GM19467 (cell line): ENCODE measurements at regions not wholly inside any gene's neighbourhood (a gene's known extent, or its start where the extent isn't known, plus 50 kb on each side); places are given as distances from the start of the nearest gene placed in this dataset.
"Not testable (repeated sequence)": the region's sequence is repeated elsewhere in the genome, so short reads cannot be mapped to it uniquely, and the experiment has no call there.

ENCODE experiments used
- ATAC-seq: cut with Tn5 transposase; IDR thresholded peaks from one replicate; pipeline ENCODE4 v1.9.1; 2021; ENCODE audit warnings: mild to moderate bottlenecking, moderate library complexity; ENCODE audit not compliant: unreplicated experiment

GRCh38 chr5:133857595-133858313, 110.7 kb downstream of the C5orf15 start:
- not testable (repeated sequence) for ATAC-seq

GRCh38 chr5:133854554-133854953, 113.9 kb downstream of the C5orf15 start:
- ATAC-seq = no peak

DNA sequence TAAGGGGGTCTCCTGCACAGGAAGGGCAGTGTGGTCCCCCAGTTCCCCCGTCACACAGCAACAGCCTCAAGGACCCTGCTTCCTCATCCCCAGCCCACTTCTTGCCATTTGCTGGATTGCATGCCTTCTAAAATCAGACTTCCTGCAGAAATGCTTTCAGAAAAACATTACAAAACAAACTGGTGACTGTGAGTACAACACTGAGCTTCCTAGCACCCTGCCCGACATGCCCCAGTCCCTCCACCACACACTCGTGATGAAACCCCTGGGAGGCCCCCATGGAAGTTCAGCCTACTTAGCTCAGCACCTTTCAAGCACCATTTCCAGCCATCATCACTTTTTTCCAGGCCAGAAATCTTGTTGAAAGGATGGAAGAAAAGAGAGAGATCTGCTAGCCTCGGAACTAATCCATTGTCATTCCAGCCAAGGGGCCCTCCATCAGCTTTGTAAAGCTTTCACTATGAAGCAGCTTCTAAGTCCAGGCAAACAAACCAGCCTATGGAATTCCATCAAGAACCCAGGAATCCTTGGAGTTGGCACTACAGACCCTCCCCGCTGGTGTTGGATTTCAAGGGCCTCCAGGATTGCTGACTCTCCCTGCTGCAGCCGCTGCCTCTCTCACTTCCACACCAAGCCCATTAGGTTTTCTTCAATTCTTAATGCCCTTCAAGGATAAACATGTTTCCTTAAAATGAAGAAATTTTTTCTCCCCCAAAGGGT, 114.6 kb downstream of the C5orf15 start:
- no peak for ATAC-seq

GRCh38 chr5:133851521-133851920, 116.9 kb downstream of the C5orf15 start:
- ATAC-seq = no peak

- ATAC-seq = no peak
Observed at GRCh38 chr5:133850811-133851210, 117.6 kb downstream of the C5orf15 start.

DNA sequence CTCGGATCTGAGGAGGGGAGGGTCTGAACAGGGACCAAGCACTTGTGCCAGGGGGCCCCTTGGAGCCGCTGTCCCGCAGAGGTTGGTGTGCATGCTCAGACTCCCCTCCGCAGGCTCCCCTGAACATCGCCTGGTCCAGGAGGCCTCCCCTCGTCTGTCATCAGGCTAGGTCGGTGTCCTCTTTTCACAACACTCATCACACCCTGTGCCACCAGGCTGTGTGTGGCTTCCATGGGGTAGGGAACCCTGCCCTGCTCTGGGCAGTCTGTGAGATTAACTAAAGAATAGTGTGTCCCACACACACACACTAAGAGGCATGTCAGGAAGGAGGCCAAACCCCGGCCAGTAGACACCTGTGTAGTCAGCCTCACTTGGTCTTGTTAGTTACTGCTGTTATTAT, 119.3 kb downstream of the C5orf15 start:
- ATAC-seq = no peak

DNA sequence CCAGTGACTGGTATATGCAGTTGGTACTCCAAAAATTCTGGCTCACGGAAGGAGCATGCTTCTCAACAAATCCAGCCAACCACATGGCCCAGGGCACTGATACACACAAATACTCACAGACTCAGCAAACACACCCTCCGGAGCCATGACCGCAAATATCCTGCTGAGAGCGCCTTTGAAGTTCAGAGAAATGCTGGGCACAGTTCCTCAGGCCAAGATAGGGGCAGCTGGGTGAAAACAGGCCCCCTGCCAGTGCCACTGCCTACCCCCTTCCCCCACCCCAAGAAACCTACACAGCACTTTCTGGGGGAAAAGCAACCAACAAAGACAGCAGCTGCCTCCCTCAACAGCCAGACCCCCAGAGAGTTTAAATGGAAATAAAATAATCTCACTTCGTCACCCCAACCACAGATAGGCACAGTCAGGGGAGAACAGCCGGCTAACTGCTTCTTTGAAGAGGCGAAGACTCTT, 120.0 kb downstream of the C5orf15 start:
- ATAC-seq = no peak

DNA sequence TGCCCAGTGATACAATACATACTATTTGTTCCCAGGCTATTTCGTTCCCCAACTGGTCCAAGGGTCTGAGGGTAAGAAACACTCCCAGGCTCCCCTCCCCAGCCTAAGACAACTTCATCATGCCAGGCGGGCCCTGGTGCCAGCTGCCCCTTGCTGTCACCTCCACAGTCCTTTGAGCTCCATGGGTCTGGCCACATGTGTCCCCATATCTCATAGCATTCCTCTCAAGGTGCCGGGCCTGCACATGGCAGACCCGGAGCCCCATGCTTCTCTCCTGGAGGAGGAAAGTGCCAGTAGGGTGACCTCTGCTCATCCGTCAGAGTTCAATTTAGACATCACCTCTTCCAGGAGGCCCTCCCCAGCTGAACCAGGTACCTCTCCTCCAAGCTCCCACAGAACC, 120.5 kb downstream of the C5orf15 start:
- ATAC-seq = no peak

DNA sequence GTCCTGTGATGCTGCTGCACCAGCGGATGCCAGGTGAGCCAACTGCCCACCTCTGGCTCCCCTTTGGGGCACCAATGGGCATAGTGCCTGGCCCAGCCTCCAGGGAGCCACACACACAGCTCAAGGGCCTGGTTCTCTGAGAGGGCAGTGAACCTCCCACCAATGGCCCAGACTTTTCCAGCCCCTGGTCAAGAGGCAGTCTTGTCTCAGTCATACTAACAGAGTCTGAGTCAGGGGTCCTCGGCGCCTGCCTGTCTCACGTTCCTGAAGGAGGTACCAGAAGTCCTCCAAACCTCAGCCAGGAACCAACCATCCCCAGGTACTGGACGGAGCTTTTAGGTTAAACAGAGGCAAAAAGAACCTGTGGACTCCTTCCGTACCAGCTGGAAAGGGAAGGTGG, 121.1 kb downstream of the C5orf15 start:
- ATAC-seq = no peak

DNA sequence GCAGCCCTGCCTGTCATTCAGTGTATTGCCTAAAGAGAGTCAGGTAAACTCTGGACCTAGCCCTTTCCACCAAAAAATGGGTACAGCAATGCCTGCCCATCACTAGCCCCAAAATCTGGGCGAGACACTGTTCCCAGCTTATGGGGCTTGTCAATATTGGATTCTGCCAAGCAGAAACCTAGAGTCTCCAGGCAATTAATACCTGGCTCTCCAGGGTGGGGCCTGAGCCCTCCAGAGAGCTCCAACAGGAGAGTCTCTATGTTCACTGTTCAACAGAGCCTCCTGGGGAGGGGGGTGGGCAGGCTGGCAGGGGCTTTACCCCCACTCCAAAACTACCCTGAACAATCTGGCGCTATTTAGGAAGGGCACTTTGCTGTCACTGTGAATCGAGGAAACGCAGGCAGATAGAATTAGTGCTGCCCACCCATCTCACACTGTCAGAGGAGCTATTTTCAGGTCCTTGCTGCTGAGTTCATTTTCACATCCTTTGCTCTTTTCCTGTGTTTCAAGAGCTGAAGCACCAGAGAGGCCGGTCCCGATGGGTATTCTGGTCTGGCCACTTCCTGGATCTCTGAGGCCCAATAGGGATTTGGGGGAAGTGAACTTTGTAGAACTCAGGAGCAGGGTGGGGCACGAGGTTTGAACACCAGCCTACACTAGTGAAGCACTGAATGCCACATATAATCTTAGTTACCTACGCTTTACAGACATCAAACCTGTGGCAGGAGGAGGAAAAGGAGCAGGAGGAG, 121.8 kb downstream of the C5orf15 start:
- ATAC-seq = peak; percentile 62

GRCh38 chr5:133845271-133845670, 123.2 kb downstream of the C5orf15 start:
- no peak for ATAC-seq

DNA sequence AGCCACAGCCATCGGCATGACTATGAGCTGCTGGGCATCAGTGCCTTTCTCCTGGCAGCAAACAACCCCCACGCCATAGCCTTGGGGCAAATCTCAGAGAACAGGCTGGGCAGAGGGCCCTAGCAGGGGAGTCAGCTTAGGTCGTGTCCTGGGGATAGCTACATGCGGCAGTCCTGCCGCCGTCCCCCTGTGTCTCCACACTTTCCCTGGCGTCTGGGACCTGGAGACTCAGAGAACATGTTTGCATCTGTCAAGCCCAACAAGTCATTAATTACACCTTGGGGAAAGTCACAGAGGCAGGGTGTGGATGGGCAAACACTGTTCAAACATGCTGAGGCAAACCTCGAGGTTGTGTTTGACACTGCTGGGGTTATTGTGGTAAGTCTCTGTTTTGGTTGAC, 123.6 kb downstream of the C5orf15 start:
- ATAC-seq = no peak

- no peak for ATAC-seq
Observed at GRCh38 chr5:133843911-133844310, 124.5 kb downstream of the C5orf15 start.

- ATAC-seq = no peak
Observed at GRCh38 chr5:133842846-133843611, 125.4 kb downstream of the C5orf15 start.

DNA sequence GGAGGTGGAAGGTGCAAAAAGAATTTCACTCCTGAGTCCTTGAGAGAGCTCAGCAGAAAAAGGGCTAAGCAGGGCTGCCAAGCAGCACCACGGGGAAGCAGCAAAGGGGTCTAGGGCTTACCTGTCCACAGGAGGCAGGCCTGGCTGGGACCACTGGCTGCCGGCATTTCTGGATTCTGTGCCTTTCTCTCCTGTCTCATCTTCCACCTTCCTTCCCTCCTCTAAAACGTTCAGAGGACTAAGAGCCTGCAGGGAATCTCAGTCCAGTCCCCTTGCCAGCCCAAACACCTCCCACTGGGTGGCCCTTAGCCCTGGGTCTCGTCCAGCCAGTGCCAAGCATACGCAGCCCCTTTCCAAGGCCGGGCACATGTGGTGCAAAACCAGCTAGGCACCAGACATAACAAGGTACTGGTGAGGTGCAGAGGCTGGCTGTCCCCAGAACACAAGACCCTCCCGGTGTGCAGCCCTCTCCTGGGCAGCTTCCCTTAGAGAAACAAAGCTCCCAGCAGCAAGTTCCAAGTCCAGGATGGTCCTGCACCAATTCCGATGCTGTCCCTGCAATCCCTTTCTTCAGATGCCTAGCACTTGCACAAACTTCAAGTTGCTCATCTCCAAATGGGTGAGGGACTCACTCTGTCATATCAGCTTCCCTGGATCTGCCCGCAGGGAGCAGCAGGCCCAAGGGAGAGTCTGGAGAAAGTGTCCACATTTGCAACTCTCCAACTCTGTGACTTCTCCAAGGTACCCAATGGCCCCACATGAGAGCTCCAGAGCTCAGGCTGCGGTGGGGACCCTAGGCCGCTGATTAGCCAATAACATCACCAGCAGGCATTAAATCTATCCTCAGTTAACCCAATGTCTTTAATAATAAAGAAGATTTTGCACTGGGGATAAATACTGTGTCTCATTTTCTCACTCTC, 126.3 kb downstream of the C5orf15 start:
- no peak for ATAC-seq

DNA sequence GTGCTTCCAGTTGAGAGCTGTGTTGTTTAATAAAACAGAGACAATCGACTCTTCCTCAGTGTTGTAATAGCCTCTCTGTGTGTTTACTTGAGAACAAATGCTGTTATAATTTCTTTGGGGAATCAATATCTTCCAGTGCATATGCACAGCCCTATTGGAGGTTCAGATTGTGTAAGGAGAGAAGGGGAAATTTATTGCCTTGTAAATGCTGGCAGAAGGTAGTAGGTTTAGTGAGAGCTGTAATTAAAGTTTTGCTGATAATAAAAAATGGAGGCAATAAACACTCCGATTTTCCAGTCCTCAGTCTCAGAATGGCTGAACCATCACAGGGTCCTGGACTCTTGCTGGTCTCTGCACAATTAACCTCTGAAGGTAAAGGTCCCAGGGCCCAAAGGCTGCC, 128.3 kb downstream of the C5orf15 start:
- ATAC-seq = no peak

DNA sequence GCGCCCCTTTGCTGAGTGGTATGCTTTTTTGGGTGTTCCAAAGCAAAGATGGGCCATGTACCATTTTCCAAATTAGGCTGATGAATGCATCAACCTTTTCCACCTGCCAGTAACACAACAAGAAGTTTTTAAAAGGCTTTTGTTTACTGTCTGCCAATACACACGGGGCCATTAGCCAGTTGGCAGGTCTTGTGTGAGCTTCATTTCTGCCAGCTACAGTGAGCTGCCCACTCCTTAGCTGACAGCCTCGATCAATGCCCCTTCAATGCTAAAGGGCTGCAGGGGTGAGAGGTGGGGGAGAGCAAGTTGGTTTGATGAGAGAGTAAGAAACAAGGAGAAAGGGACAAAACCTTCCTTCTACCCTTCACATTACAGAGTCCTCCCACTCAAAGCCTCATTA, 128.7 kb downstream of the C5orf15 start:
- no peak for ATAC-seq

GRCh38 chr5:133839090-133839489, 129.3 kb downstream of the C5orf15 start:
- no peak for ATAC-seq

GRCh38 chr5:133838286-133838685, 130.1 kb downstream of the C5orf15 start:
- ATAC-seq = no peak
